ENCODE measurements at regions not wholly inside any gene's neighbourhood (a gene's known extent, or its start where the extent isn't known, plus 50 kb on each side); places are given as distances from the start of the nearest gene placed in this dataset.

DNA sequence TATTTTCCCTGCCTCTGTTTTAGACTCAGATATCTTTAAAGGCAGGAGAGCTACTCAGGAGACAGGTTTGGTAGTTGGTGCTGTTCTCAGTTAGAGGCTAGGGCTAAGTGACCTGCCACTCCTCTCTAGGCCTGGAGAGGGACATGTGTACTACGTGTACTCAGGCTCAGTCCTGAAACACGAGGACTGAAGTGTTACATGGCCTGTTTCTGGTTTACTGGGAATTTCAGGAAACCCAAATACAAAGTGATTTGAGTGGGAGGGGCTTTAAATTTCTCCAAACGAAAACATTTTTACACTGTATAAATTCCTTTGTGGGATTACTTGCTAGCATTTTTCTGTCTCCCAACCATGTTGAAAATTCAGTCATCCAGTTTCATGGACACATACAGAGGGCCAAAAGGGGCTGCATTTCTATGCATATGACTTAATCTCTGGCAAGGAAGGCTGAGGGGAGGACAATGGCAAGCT is 343.3 kb downstream of the CYP26B1 start:
- no peak for TF ChIP-seq POLR2AphosphoS5 (IDR thresholded peaks at IDR 0.05; ENCODE audit: low read depth, low read length)
- TF ChIP-seq POLR2A (IDR thresholded peaks at IDR 0.05; ENCODE audit: low read depth, low read length), result no peak
